ENCODE measurements at regions not wholly inside any gene's neighbourhood (a gene's known extent, or its start where the extent isn't known, plus 50 kb on each side); places are given as distances from the start of the nearest gene placed in this dataset.

GRCh38 chr18:77763530-77764145 lies 514.0 kb downstream of the GALR1 start:
- DNase-seq, result no peak

DNA sequence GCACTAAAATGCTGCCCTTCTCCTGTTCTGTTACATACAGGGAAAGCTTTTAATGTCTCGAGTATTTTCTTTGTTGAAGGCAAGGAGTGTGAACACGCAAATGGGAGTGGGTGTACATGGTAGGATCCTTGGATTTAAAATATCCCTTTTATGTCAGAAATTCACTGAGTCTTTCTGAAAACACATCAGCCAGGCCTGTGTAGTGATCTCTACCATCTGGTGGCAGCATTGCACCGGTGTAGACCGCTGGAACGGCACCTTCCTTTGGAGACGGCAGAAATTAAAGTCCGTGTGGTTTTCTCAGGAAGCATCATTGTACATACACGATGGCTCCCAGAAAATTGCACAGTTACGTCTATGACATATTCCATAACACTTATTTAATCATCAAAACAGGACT lies 515.8 kb downstream of the GALR1 start:
- DNase-seq, result peak; percentile 6

DNA sequence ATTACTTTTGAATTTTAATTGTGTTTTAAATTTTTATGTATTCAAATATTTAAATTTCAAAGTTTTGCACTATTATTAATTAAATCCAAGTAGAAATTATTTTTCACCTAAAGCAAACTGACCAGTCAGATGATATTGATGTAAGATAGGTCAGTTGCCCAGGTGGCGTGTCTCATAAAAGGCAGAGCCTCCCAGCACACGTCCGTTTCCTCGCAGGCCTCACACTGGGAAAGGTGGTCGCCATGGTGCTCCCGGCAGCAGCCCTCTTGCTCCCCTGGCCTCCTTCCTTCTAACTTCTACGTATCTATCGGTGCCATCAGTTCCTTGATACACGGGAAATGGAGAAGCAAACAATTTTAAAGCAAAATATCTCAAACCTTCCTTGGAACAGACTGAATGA lies 516.8 kb downstream of the GALR1 start:
- DNase-seq, result no peak

DNA sequence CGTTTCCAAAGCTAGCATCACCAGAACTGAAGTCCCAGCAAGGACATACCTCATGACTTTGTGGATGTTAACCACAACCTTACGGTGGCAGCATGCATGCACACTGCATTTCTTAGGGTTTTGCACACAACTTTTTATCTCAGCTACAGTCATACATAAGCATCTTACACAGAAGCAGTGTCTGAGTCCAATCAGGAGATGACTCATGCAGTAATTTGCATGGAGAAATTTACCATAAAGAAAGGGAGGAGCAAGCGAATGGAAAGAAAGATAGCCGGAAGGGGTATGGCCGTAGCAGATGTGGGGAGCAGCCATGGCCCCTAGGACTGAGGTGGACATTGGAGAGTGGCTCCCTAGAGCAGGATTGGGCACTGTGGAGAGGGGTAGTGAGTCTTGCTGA lies 522.5 kb downstream of the GALR1 start:
- no peak for DNase-seq

GRCh38 chr18:77776104-77776503 lies 526.5 kb downstream of the GALR1 start:
- no peak for DNase-seq

DNA sequence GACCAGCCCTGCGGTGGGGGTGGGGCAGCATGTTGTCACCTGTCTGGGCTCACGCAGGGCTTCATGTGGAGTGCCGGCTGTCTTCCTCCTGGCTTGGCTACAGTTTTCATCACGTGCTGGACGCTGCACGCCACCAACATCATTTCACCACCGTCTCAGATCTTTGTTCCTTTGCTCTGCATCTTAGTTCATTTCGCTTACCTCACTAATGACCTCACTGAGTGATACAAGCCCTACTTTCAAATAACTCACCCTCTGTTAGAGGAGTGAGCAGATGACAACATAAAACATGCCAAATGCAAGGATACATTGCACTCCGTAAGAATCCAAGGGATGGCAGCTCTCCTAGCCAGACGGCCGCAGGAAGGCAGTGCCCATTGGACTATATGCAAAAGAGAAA lies 527.5 kb downstream of the GALR1 start:
- DNase-seq, result no peak

- DNase-seq, result no peak
These were observed 535.2 kb downstream of the GALR1 start for GRCh38 chr18:77784759-77785379.

- no peak for DNase-seq
These were observed 535.8 kb downstream of the GALR1 start for GRCh38 chr18:77785415-77785975.

DNA sequence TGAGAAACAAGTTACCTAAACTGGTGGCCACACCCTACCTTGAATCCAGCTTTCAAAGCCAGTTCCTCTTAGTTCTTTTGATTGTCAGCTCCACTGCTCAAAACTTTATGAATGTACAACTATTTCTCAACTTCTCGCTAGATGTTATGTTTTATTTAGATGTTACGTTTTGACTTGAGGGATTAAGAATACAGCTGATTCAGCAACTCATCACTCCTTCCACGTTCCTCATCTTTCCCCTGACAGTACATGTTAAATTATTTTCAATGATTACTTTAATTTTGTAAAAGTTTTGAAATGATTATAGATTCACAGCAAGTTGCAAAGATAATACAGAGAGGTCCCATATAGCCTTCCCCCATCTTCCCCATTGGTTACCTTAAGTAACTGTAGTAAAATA lies 553.4 kb downstream of the GALR1 start:
- no peak for DNase-seq

DNA sequence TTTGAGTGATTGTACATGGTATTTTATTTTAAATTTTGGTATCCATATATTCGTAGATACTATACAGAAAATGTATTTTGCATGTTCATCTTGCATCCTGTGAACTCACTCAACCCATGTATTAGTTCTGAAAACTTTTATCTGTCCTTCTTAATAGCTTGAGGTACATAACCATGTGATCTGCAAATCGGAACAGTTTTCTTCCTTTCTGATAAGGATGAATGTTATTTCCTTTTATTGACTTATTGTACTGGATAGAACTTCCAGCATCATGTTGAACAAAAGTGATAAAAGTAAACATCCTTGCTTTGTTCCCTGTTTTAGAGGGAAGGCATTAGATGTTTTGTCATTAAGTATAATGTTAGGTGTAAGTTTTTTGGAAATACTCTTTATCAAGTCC lies 554.7 kb downstream of the GALR1 start:
- no peak for DNase-seq

DNA sequence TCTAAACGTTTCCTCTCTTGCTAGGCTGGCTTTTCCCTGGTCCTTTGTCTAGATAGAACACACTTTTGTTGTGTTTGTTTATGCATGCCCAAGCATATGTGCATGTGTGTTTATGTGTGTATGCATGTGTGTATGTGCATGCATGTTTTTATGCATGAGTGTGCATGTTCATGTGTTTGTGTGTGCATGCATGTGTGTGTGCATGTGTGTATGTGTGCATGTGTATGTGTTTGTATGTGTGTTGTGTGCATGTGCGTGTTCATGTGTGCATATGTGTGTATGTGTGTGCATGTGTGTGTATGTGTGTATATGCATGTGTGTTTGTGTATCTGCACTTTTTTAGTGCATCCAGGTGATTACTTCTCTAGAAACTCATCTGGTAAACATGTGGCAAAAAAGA lies 558.0 kb downstream of the GALR1 start:
- no peak for DNase-seq

GRCh38 chr18:77811503-77811902 lies 561.9 kb downstream of the GALR1 start:
- DNase-seq, result no peak

DNA sequence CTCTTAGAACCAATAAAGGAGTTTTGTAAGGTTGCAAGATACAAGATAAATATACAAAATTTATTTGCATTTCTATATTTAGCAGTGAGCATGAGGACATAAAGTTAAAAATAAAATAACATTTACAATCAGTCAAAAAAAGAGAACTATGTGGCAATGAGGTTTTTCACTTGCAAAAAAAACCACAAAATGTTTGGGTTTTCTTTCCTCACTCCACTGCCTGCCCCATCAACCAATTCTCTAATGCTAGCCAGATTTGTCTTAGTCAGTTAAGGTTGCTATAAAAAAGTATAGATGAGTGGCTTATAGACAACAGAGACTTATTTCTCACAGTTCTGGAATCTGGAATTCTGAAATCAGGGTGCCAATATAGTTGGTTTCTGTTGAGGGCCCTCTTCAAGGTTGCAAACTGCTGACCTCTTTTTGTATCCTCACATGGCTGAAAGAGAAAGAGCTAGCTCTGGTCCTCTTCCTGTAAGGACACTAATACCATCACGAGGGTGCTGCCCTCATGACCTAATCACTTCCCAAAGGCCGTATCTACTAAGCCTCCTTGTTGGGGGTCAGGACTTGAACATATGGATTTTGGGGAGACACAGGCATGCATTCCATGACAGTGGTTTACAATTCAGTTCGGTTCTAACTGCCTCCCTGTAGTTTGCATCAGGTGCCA lies 566.2 kb downstream of the GALR1 start:
- no peak for DNase-seq

GRCh38 chr18:77818328-77818727 lies 568.7 kb downstream of the GALR1 start:
- no peak for DNase-seq

DNA sequence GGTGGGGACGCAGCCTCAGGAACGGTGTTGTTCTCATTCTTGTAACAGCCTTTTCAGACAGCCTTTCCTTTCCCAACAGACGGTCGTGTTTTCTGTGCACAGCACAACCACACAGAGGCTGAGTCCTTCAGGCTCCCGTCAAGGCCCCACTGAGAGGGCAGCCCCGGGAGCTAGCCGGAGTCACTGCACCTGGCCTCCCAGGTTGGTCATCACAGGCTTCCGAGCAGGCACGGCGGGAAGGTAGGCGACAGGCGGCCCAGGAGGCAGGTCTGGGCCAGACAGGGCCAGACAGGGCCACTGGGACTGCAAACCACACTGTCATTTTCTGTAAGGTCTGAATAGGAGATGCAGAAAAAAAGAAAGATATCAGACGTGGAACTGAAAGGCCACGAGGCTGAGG lies 570.8 kb downstream of the GALR1 start:
- DNase-seq, result no peak

DNA sequence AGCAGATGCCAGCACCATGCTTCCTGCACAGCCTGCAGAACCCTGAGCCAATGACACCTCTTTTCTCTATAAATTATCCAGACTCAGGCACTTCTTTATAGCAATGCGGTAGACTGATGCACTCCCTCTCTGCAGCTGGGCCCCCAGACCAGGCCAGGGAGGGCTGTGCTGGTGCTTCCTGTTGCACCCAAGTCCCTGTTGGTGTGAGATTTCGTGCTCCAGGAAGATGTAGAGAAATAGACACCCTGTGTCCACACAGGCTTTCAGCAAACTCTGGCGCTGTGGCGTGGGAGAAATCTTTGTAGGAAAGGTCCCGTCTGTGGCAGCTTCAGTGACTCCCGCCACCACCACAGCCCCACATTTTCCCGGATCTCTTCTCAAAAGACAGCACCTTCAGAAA lies 572.2 kb downstream of the GALR1 start:
- no peak for DNase-seq

- no peak for DNase-seq
These were observed 573.0 kb downstream of the GALR1 start for GRCh38 chr18:77822632-77823031.

GRCh38 chr18:77833807-77834206 lies 584.2 kb downstream of the GALR1 start:
- no peak for DNase-seq

DNA sequence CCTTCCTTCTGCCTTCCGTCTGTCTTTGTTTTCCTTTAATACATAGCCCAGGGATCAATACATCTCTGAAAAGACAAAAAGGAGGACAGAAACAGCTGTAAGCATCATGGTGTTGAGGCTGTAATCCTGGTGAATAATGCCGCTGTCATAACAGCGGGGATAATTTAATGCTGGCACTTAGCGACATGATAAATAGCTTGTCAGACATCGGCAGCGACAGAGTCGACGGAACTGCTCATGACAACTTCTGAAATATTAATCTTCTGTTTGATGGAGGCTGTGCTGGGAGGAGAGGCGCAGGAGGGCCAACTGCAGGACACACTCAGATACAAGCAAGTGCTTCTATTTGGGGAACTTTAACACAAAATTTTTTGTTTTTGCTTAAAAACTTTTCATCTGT lies 602.2 kb downstream of the GALR1 start:
- no peak for DNase-seq

DNA sequence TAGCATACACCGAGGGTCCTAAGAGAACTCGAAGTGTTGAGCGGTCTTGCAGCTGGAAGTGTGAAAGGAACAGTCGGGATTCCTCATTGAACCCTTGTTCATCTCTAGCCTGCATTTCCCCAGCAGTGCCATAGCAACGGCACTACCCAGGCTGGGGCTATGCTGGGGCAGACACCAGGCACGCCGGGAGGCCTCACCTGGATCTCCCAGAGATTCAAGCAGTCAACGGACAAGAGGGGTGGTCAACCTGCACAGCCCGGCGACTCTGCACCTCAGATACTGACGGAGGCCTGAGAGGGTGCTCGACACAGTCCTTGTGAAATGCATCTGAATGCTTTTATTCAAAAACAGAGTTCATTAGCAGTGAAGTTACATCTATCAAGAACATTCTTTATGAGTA lies 604.2 kb downstream of the GALR1 start:
- no peak for DNase-seq

DNA sequence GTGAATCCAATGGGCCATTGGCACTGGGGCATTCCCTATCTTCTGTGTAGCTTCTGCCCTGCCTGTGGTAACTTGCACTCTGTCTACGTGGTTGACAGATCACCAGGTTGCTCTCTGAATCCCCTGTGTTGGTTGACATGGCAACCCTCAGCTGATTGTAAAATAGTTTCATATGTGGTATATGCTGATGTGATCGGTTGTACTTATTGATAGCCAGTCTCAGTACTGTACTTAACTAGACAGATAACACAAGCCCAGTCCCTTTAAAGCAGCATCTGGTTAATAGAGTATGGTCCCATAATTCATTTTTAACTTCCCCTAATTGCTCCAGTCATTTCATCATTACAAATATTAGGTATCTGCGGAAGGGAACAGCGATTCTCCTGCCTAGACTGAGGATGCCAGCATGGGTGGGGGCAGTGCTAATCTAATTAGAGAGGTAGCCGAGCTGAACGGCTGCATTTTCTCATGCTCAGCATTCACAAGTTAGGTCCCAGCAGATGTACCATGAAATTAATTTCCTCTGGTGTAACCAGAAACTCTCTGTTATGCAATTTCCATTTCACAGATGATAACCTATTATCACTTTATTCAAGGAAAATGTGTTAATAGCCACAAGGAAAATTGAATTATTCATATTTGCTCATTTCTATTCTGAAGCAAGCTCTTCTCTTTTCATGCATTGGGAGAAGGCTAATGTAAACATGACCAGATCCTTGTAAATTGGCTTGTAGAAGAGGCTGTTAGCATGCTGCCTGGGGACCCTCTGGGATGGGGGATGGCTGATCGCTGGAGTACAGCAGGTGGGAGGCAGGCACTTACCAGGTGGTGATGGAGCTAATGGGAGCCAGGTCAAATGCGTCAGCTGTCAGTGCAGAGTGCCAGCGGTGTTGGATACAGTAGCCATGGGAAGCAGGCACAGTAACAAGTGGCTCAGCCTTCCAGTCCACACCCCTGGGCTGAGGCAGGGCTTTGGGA lies 608.3 kb downstream of the GALR1 start:
- DNase-seq, result no peak

GRCh38 chr18:77859634-77860033 lies 610.0 kb downstream of the GALR1 start:
- DNase-seq, result no peak
